Transverse colon (tissue), 4 donors: ENCODE measurements at regions not wholly inside any gene's neighbourhood (a gene's known extent, or its start where the extent isn't known, plus 50 kb on each side); places are given as distances from the start of the nearest gene placed in this dataset.
A peak's percentile ranks its signal among the peaks of the same experiment; 100 is the strongest.

Experiments
- DNase-seq: peaks from one replicate; pipeline ENCODE4 v3.0.0-alpha.2; 2019
- H3K27ac ChIP-seq, 4 donors: fragments of 200-600 bp; sonication (generic); 2 replicates each; pipeline ENCODE4 v1.5.1; 2016 to 2018; ENCODE audit warnings: inconsistent platforms in 4 of 4
- H3K27me3 ChIP-seq: fragments of 200-600 bp; sonication (generic); 2 replicates; pipeline ENCODE4 v1.5.1; 2017; ENCODE audit warnings: inconsistent platforms
- H3K36me3 ChIP-seq, 4 donors: fragments of 200-600 bp; sonication (generic); 2 replicates each; pipeline ENCODE4 v1.5.1; 2017 to 2019; ENCODE audit warnings: inconsistent platforms in 4 of 4
- H3K4me1 ChIP-seq, 4 donors: fragments of 200-600 bp; sonication (generic); 2 replicates each; pipeline ENCODE4 v1.5.1; 2017 to 2020; ENCODE audit warnings: inconsistent platforms in 4 of 4
- H3K4me3 ChIP-seq, 4 donors: fragments of 200-600 bp; sonication (generic); 1 replicate in 1 of 4; 2 replicates in 3 of 4; pipeline versions ENCODE4 v1.5.1 to v1.6.1; 2017 to 2019; ENCODE audit warnings: inconsistent platforms in 4 of 4
- H3K9me3 ChIP-seq, 2 donors: fragments of 200-600 bp; sonication (generic); 2 replicates each; pipeline ENCODE4 v1.5.1; 2017 to 2019; ENCODE audit warnings: inconsistent platforms in 2 of 2
- EP300 ChIP-seq: sonication (generic); formaldehyde crosslinking; IDR thresholded peaks from one replicate; pipeline ENCODE4 v1.6.1; 2017; ENCODE audit warnings: antibody characterized with exemption, low read depth
- POLR2A ChIP-seq: fragments of 450-650 bp; IDR thresholded peaks from one replicate; pipeline ENCODE4 v1.6.1; 2016; ENCODE audit warnings: antibody characterized with exemption, mild to moderate bottlenecking, moderate library complexity
- POLR2AphosphoS5 ChIP-seq, 3 donors: sonication (generic); formaldehyde crosslinking; IDR thresholded peaks; one replicate each; pipeline ENCODE4 v1.6.1; 2016; ENCODE audit warnings: antibody characterized with exemption in 3 of 3
- WGBS, 2 donors: methylation state at CpG; one replicate each; pipeline ENCODE4 v1.1.5; 2018; ENCODE audit warnings: low coverage in 1 of 2; 5-methylcytosine and 5-hydroxymethylcytosine counted together
- in situ Hi-C, 4 donors: fragments of 200-750 bp; cut with MboI; loops; one replicate each; pipeline versions ENCODE4 v1.15.0 to v1.15.1; 2017; ENCODE audit warnings: low sequenced_read_pairs in 3 of 4, low pct_ligation_motif_present in 1 of 4, low pct_unique_long_range_greater_than_20kb in 1 of 4
- intact Hi-C: fragments of 100-400 bp; cut with DNase I; formaldehyde crosslinking; loops from one replicate; pipeline ENCODE4 v1.15.1; 2023; ENCODE audit warnings: low total_unique reads
- TF ChIP-seq, protein P1 (sequence below), 5 experiments: fragments of 200-600 bp in 3 of 5; fragments of 450-650 bp in 2 of 5; sonication (generic) in 3 of 5; IDR thresholded peaks; 1 replicate in 2 of 5; 2 replicates in 3 of 5; pipeline ENCODE4 v1.5.1; 2016 to 2017; ENCODE audit warnings: antibody characterized with exemption in 5 of 5, inconsistent platforms in 3 of 5, mild to moderate bottlenecking in 2 of 5, moderate library complexity in 1 of 5

DNA sequence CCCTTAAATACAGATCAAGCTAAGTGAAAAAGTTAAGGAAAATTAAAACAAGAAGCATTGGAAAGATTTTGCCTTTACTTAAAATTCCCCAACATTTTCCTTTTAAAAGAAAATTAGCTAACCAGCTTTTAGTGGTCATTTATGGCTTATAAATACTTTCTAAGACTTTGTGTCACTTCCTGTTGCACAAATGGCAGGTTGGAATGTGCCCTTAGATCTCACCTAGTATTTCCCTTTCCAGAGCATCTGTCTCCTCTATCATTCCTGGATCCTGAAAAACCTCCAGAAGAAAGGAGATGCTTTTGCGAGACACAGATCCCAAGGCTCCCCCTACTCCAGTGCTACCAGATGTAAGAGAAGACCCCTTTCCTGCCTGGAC lies 58.3 kb downstream of the ARF6 start:
- TF ChIP-seq POLR2AphosphoS5 (IDR thresholded peaks at IDR 0.05) (no peak), EP300 (no peak), POLR2A (no peak)
- TF ChIP-seq, protein P1, sequence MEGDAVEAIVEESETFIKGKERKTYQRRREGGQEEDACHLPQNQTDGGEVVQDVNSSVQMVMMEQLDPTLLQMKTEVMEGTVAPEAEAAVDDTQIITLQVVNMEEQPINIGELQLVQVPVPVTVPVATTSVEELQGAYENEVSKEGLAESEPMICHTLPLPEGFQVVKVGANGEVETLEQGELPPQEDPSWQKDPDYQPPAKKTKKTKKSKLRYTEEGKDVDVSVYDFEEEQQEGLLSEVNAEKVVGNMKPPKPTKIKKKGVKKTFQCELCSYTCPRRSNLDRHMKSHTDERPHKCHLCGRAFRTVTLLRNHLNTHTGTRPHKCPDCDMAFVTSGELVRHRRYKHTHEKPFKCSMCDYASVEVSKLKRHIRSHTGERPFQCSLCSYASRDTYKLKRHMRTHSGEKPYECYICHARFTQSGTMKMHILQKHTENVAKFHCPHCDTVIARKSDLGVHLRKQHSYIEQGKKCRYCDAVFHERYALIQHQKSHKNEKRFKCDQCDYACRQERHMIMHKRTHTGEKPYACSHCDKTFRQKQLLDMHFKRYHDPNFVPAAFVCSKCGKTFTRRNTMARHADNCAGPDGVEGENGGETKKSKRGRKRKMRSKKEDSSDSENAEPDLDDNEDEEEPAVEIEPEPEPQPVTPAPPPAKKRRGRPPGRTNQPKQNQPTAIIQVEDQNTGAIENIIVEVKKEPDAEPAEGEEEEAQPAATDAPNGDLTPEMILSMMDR (IDR thresholded peaks at IDR 0.05), result no peak
- Histone ChIP-seq H3K27me3 (no peaks in the 10 kb centered on the region), H3K9me3 (no peaks in the 10 kb centered on the region), H3K4me3 (no peak overlapping the region), H3K36me3 (no peaks in the 10 kb centered on the region), H3K4me1 (peaks cover 4 to 55% (median 29%) of the 10 kb centered on the region in 4 donors), H3K27ac (peak overlapping the region; percentile 75 to 82 (median 80))
- 100% methylated on average over 1 of the region's 1 CpG for WGBS, 2 donors
- intact Hi-C loops (no loop called here), in situ Hi-C loops (no loop called here)
- DNase-seq, result no peak

DNA sequence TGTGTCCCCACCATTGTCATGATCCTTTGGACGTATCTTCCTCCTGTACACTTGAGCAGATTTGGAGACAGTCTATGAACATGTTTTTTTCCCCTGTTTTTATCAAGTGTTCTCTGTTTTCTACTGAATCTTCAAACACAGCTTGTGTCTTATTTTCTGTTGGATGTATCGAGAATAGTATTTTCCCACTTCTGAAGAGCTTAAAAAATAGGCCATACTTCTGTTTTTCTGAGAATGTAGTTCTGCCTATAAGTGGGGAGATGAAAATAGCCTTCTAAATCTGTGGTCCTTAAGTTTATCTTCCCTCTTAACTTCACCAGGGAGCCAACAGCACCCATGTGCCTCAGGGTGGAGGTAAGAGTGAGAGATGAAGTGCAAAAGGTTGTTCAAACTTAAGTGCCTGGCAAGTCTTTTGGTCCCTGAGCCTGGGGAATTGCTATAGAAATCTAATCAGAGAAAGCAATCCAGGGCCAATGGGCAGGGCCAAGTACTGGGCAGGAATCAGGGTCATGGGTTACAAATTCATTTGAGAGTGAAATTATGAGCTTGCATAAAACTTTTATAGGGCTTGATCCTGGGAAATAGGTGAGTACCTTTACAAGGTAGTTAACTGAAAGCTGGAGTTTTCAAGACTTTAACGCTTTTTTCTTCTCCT lies 58.9 kb downstream of the ARF6 start:
- DNase-seq, result peak; percentile 75
- H3K27ac ChIP-seq, result peak overlapping the region; percentile 75 to 82 (median 80)
- in situ Hi-C loops (no loop called here), intact Hi-C loops (no loop called here)
- peaks cover 4 to 49% (median 24%) of the 10 kb centered on the region in 4 donors for H3K4me1 ChIP-seq
- H3K27me3 ChIP-seq, result no peaks in the 10 kb centered on the region
- no peaks in the 10 kb centered on the region for H3K9me3 ChIP-seq
- TF ChIP-seq POLR2A, result no peak
- TF ChIP-seq, protein P1 (IDR thresholded peaks at IDR 0.05), result no peak
- no peak for TF ChIP-seq EP300
- TF ChIP-seq POLR2AphosphoS5 (IDR thresholded peaks at IDR 0.05), result peak in 2 of 3 donors; percentile 18 to 74
- H3K36me3 ChIP-seq, result no peaks in the 10 kb centered on the region
- WGBS, 2 donors, result 75 to 100% methylated on average over 2 to 3 of the region's 3 CpGs
- H3K4me3 ChIP-seq, result no peak overlapping the region

DNA sequence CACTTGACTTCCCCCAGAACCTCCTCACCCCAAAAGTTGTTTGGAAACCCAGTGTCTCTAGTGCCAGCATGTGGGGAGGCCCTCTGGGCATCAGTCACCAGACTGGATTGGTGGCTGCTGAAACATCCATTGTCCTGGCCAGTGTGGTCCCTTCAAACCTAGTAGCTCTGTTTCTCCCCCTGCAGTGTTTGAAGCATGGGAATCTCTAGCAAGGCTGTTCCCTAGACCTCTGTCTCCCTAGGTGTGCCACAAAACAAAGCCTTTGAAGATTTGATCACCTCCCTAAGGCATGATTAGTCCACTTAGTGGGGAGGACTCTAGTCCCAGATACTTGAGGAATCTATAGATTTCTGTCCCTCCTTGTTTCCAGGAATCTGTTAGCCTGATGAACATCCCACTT lies 60.3 kb downstream of the ARF6 start:
- intact Hi-C loops (no loop called here), in situ Hi-C loops (no loop called here)
- Histone ChIP-seq H3K9me3 (no peaks in the 10 kb centered on the region), H3K36me3 (no peaks in the 10 kb centered on the region), H3K27ac (peak overlapping the region; percentile 75 to 82 (median 80)), H3K4me1 (peaks cover 4 to 38% (median 22%) of the 10 kb centered on the region in 4 donors), H3K4me3 (no peak overlapping the region), H3K27me3 (no peaks in the 10 kb centered on the region)
- no peak for DNase-seq
- no peak for TF ChIP-seq EP300
- TF ChIP-seq POLR2AphosphoS5 (IDR thresholded peaks at IDR 0.05), result no peak

DNA sequence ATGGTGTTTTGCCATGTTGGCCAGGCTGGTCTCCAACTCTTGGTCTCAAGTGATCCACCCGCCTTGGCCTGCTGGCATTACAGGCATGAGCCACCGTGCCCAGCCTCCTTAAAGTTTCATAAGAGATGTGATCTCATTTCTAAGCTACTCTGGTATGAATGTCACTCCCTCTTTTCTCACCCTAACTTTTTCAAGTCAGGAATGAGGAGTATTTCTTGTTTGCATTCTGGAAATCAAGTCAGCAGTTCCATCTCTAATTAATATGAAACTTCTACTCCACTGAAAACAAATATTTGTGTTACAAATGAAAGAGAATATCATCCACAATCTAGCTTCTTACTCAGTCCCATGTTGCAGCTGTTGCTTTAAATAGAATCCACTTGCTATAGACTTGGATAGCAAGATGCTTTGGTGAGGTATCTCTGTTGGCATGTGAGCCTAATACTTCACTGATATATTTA lies 61.3 kb downstream of the ARF6 start:
- Histone ChIP-seq H3K4me3 (no peak overlapping the region), H3K9me3 (no peaks in the 10 kb centered on the region), H3K36me3 (no peaks in the 10 kb centered on the region), H3K4me1 (peaks cover 4 to 41% (median 22%) of the 10 kb centered on the region in 4 donors), H3K27ac (no peak overlapping the region), H3K27me3 (no peaks in the 10 kb centered on the region)
- DNase-seq, result no peak
- intact Hi-C loops, result no loop called here
- 67 to 76% methylated on average over 1 to 2 of the region's 2 CpGs for WGBS, 2 donors
- TF ChIP-seq, protein P1 (IDR thresholded peaks at IDR 0.05), result no peak
- no peak for TF ChIP-seq POLR2A
- TF ChIP-seq POLR2AphosphoS5 (IDR thresholded peaks at IDR 0.05), result no peak
- TF ChIP-seq EP300, result no peak
- in situ Hi-C loops, result no loop called here

DNA sequence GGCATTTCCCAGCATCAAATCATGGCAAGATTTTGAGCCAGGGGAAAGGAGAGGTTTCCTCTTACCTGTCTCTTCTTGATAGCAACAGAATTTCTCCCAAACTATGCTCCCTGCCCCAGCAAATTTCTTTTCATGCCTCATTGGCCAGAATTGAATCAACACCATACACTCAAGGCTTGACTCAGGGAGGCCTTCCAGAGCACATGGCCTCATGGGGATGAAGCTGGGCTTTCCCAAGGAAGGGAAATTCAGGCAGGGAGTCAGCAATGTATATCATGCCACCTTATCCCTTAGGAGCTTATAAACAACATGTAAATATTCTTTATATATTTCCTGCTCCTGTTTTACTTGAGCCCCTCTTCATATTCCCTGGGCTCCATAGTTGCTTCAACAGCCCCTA lies 62.1 kb downstream of the ARF6 start:
- H3K9me3 ChIP-seq, result no peaks in the 10 kb centered on the region
- H3K27me3 ChIP-seq, result no peaks in the 10 kb centered on the region
- in situ Hi-C loops, result no loop called here
- intact Hi-C loops, result no loop called here
- H3K36me3 ChIP-seq, result no peaks in the 10 kb centered on the region
- peaks cover 10 to 45% (median 26%) of the 10 kb centered on the region in 4 donors for H3K4me1 ChIP-seq
- TF ChIP-seq, protein P1 (IDR thresholded peaks at IDR 0.05), result no peak
- TF ChIP-seq EP300 (no peak), POLR2AphosphoS5 (IDR thresholded peaks at IDR 0.05) (no peak), POLR2A (no peak)
- no peak for DNase-seq
- H3K4me3 ChIP-seq, result no peak overlapping the region
- no peak overlapping the region for H3K27ac ChIP-seq
